ENCODE measurements at regions not wholly inside any gene's neighbourhood (a gene's known extent, or its start where the extent isn't known, plus 50 kb on each side); places are given as distances from the start of the nearest gene placed in this dataset.

- no peak for DNase-seq (ENCODE audit: low read depth in 4 of 4, low spot score in 1 of 4)
These were observed 501.8 kb downstream of the EIPR1 start for GRCh38 chr2:2875831-2876230.

- DNase-seq (ENCODE audit: low read depth in 4 of 4, low spot score in 1 of 4), result no peak
These were observed 502.3 kb downstream of the EIPR1 start for GRCh38 chr2:2875296-2875695.

GRCh38 chr2:2874805-2875204 lies 502.8 kb downstream of the EIPR1 start:
- no peak for DNase-seq (ENCODE audit: low read depth in 4 of 4, low spot score in 1 of 4)

- DNase-seq (ENCODE audit: low read depth in 4 of 4, low spot score in 1 of 4), result no peak
These were observed 503.3 kb downstream of the EIPR1 start for GRCh38 chr2:2874341-2874740.

GRCh38 chr2:2873450-2873811 lies 504.2 kb downstream of the EIPR1 start:
- no peak for DNase-seq (ENCODE audit: low read depth in 4 of 4, low spot score in 1 of 4)

GRCh38 chr2:2872713-2873449 lies 504.7 kb downstream of the EIPR1 start:
- DNase-seq (ENCODE audit: low read depth in 4 of 4, low spot score in 1 of 4), result no peak

GRCh38 chr2:2872309-2872617 lies 505.4 kb downstream of the EIPR1 start:
- no peak for DNase-seq (ENCODE audit: low read depth in 4 of 4, low spot score in 1 of 4)

- no peak for DNase-seq (ENCODE audit: low read depth in 4 of 4, low spot score in 1 of 4)
These were observed 505.9 kb downstream of the EIPR1 start for GRCh38 chr2:2871480-2872308.

- no peak for DNase-seq (ENCODE audit: low read depth in 4 of 4, low spot score in 1 of 4)
These were observed 507.5 kb downstream of the EIPR1 start for GRCh38 chr2:2870106-2870505.

GRCh38 chr2:2869553-2869952 lies 508.1 kb downstream of the EIPR1 start:
- DNase-seq (ENCODE audit: low read depth in 4 of 4, low spot score in 1 of 4), result no peak

GRCh38 chr2:2868085-2868484 lies 509.5 kb downstream of the EIPR1 start:
- DNase-seq (ENCODE audit: low read depth in 4 of 4, low spot score in 1 of 4), result no peak

- DNase-seq (ENCODE audit: low read depth in 4 of 4, low spot score in 1 of 4), result no peak
These were observed 510.1 kb downstream of the EIPR1 start for GRCh38 chr2:2867397-2867979.

GRCh38 chr2:2866459-2866858 lies 511.2 kb downstream of the EIPR1 start:
- no peak for DNase-seq (ENCODE audit: low read depth in 4 of 4, low spot score in 1 of 4)

GRCh38 chr2:2862386-2862785 lies 515.2 kb downstream of the EIPR1 start:
- DNase-seq (ENCODE audit: low read depth in 4 of 4, low spot score in 1 of 4), result no peak

- DNase-seq (ENCODE audit: low read depth in 4 of 4, low spot score in 1 of 4), result no peak
These were observed 515.9 kb downstream of the EIPR1 start for GRCh38 chr2:2861666-2862240.

- DNase-seq (ENCODE audit: low read depth in 4 of 4, low spot score in 1 of 4), result no peak
These were observed 516.9 kb downstream of the EIPR1 start for GRCh38 chr2:2860589-2861300.

GRCh38 chr2:2859732-2860131 lies 517.9 kb downstream of the EIPR1 start:
- DNase-seq (ENCODE audit: low read depth in 4 of 4, low spot score in 1 of 4), result no peak

- DNase-seq (ENCODE audit: low read depth in 4 of 4, low spot score in 1 of 4), result no peak
These were observed 518.5 kb downstream of the EIPR1 start for GRCh38 chr2:2859164-2859563.

GRCh38 chr2:2856723-2857415 lies 520.7 kb downstream of the EIPR1 start:
- no peak for DNase-seq (ENCODE audit: low read depth in 4 of 4, low spot score in 1 of 4)

- DNase-seq (ENCODE audit: low read depth in 4 of 4, low spot score in 1 of 4), result no peak
These were observed 522.3 kb downstream of the EIPR1 start for GRCh38 chr2:2855297-2855696.

GRCh38 chr2:2853346-2853745 lies 522.3 kb upstream of the MYT1L start:
- DNase-seq (ENCODE audit: low read depth in 4 of 4, low spot score in 1 of 4), result no peak
